OCI-LY1 (cell line): ENCODE measurements at regions not wholly inside any gene's neighbourhood (a gene's known extent, or its start where the extent isn't known, plus 50 kb on each side); places are given as distances from the start of the nearest gene placed in this dataset.

ENCODE experiments used
- CTCF ChIP-seq: fragments of 200-600 bp; sonication (generic), shearing (Covaris generic); IDR thresholded peaks from 2 replicates; pipeline ENCODE4 v1.5.1; 2017; ENCODE audit warnings: mild to moderate bottlenecking, antibody characterized with exemption, low read length, moderate library complexity, mixed read lengths
- EZH2 ChIP-seq: fragments of 200-600 bp; sonication (generic), shearing (Covaris generic); IDR thresholded peaks from 2 replicates; pipeline ENCODE4 v1.8.0; 2017; ENCODE audit warnings: borderline replicate concordance, mixed run types, mild to moderate bottlenecking, antibody characterized with exemption, low read length, moderate library complexity, mixed read lengths

DNA sequence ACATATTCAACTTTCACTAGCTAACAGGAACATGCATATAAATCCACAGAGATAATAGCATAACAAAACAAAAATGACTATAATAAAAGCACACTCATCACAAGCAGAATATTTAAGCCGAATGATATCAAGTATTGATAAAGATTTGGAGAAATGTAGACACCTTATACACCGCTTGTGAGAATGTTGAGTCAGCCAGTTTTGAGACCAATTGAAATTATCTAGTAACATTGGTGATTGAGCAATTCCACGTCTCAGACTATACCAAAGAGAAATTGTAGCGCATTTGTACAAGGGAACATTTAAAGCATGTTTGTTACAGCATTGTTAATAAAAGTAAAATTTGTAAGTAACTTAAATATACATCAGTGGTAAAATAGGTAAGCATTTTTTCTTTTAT is 402.9 kb upstream of the FIGN start:
- no peak for TF ChIP-seq EZH2
- TF ChIP-seq CTCF = no peak
